Neural progenitor cell (in vitro differentiated cells): ENCODE measurements at regions not wholly inside any gene's neighbourhood (a gene's known extent, or its start where the extent isn't known, plus 50 kb on each side); places are given as distances from the start of the nearest gene placed in this dataset.
A peak's percentile ranks its signal among the peaks of the same experiment; 100 is the strongest.

Experiments
- DNase-seq: peaks from one replicate; pipeline ENCODE4 v3.0.0-alpha.2; 2016; ENCODE audit warnings: low spot score
- H2AFZ ChIP-seq: fragments of 200-600 bp; sonication (generic); replicated peaks from 2 replicates; pipeline ENCODE4 v1.6.1; 2016; ENCODE audit warnings: antibody characterized with exemption
- H3F3A ChIP-seq: fragments of 200-600 bp; sonication (generic); 2 replicates; pipeline ENCODE4 v1.6.1; 2016; ENCODE audit warnings: antibody characterized with exemption, low read depth
- H3K27ac ChIP-seq: fragments of 200-600 bp; sonication (generic); 2 replicates; pipeline ENCODE4 v1.5.1; 2016; ENCODE audit warnings: mild to moderate bottlenecking
- H3K27me3 ChIP-seq: fragments of 200-600 bp; sonication (generic); 2 replicates; pipeline ENCODE4 v1.6.1; 2016; ENCODE audit warnings: mild to moderate bottlenecking, moderate library complexity
- H3K36me3 ChIP-seq: fragments of 200-600 bp; sonication (generic); 2 replicates; pipeline ENCODE4 v1.5.1; 2016
- H3K4me1 ChIP-seq: fragments of 200-600 bp; sonication (generic); 2 replicates; pipeline ENCODE4 v1.6.1; 2016; ENCODE audit warnings: mixed run types
- H3K4me2 ChIP-seq: fragments of 200-600 bp; sonication (generic); 2 replicates; pipeline ENCODE4 v1.6.1; 2016
- H3K4me3 ChIP-seq: fragments of 200-600 bp; sonication (generic); 2 replicates; pipeline ENCODE4 v1.5.1; 2016
- H3K79me2 ChIP-seq: fragments of 200-600 bp; sonication (generic); 2 replicates; pipeline ENCODE4 v1.6.1; 2016; ENCODE audit warnings: low read depth
- H3K9ac ChIP-seq: fragments of 200-600 bp; sonication (generic); 2 replicates; pipeline ENCODE4 v1.6.1; 2016
- H3K9me3 ChIP-seq: fragments of 200-600 bp; sonication (generic); 2 replicates; pipeline ENCODE4 v1.5.1; 2016; ENCODE audit warnings: low read depth
- H4K20me1 ChIP-seq: fragments of 200-600 bp; sonication (generic); 2 replicates; pipeline ENCODE4 v1.6.1; 2016; ENCODE audit warnings: low read depth
- H3K27ac Mint-ChIP-seq: 3 replicates; pipeline ENCODE4 v1.8.0; 2021; ENCODE audit warnings: mixed read lengths
- H3K27me3 Mint-ChIP-seq: 2 replicates; pipeline ENCODE4 v1.8.0; 2022; ENCODE audit warnings: low read depth, mild to moderate bottlenecking, inconsistent platforms, moderate library complexity, mixed read lengths; ENCODE audit not compliant: insufficient read depth
- H3K36me3 Mint-ChIP-seq: 3 replicates; pipeline ENCODE4 v1.8.0; 2021; ENCODE audit warnings: mixed read lengths
- H3K4me1 Mint-ChIP-seq: 3 replicates; pipeline ENCODE4 v1.8.0; 2021; ENCODE audit warnings: mixed read lengths
- H3K4me3 Mint-ChIP-seq: 3 replicates; pipeline ENCODE4 v1.8.0; 2021; ENCODE audit warnings: mild to moderate bottlenecking, moderate library complexity, mixed read lengths
- H3K9me3 Mint-ChIP-seq: 3 replicates; pipeline ENCODE4 v1.8.0; 2020; ENCODE audit warnings: mixed read lengths
- EZH2 ChIP-seq: fragments of 200-600 bp; sonication (generic); IDR thresholded peaks from 2 replicates; pipeline ENCODE4 v1.6.1; 2017; ENCODE audit warnings: antibody characterized with exemption, mild to moderate bottlenecking, moderate library complexity
- EZH2phosphoT487 ChIP-seq: fragments of 200-600 bp; sonication (generic); IDR thresholded peaks from 2 replicates; pipeline ENCODE4 v1.6.1; 2017; ENCODE audit warnings: antibody characterized with exemption
- TF ChIP-seq, protein P1 (sequence below): fragments of 200-600 bp; sonication (generic); IDR thresholded peaks from 2 replicates; pipeline ENCODE4 v1.5.1; 2017; ENCODE audit warnings: antibody characterized with exemption, mild to moderate bottlenecking

DNA sequence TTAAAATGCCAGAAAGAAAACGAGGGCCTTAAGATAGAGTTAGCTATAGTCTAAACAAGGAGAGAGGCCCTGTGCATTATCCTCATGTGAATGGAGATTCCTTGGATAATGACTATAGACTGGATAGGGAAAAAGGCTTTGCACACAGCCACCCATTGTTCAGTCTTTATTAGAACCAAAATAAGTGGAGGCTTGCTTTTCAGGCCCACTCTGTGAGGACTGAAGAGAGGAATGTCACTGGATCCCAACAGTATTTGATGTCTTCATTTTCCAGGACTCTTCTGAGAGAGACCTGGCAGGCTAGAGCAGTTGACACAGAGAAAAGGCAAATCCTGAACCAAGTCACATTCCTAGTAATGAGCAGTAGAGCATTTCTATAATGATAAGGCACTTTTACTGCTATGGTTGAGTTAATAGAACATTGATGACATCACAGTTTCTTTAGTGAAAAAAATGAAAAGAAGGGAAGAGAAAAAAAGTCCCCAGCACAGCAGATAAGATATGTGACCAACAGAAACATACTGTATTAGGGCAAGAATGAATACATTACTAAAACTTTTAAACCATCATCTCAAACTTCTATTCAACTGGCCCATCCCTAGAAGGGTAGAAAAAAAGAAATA, 315.1 kb downstream of the EPHA7 start:
- H3K4me3 ChIP-seq, result no peak overlapping the region
- H3K79me2 ChIP-seq, result no peaks in the 10 kb centered on the region
- H3K27ac ChIP-seq, result peak overlapping the region; percentile 90
- peaks cover 22% of the 10 kb centered on the region for H3K4me1 Mint-ChIP-seq
- H3K36me3 ChIP-seq, result peaks cover 3% of the 10 kb centered on the region
- no peak overlapping the region for H3K4me3 Mint-ChIP-seq
- no peak overlapping the region for H3K9ac ChIP-seq
- TF ChIP-seq EZH2phosphoT487, result no peak
- TF ChIP-seq EZH2, result no peak
- TF ChIP-seq, protein P1, sequence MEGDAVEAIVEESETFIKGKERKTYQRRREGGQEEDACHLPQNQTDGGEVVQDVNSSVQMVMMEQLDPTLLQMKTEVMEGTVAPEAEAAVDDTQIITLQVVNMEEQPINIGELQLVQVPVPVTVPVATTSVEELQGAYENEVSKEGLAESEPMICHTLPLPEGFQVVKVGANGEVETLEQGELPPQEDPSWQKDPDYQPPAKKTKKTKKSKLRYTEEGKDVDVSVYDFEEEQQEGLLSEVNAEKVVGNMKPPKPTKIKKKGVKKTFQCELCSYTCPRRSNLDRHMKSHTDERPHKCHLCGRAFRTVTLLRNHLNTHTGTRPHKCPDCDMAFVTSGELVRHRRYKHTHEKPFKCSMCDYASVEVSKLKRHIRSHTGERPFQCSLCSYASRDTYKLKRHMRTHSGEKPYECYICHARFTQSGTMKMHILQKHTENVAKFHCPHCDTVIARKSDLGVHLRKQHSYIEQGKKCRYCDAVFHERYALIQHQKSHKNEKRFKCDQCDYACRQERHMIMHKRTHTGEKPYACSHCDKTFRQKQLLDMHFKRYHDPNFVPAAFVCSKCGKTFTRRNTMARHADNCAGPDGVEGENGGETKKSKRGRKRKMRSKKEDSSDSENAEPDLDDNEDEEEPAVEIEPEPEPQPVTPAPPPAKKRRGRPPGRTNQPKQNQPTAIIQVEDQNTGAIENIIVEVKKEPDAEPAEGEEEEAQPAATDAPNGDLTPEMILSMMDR, result no peak
- no peaks in the 10 kb centered on the region for H3K27me3 ChIP-seq
- H3K4me1 ChIP-seq, result peaks cover 28% of the 10 kb centered on the region
- peak; percentile 81 for DNase-seq
- H3K27me3 Mint-ChIP-seq, result peaks cover 8% of the 10 kb centered on the region
- peak overlapping the region; percentile 57 for H3K4me2 ChIP-seq
- no peak overlapping the region for H2AFZ ChIP-seq
- peaks cover 27% of the 10 kb centered on the region for H3F3A ChIP-seq
- H3K9me3 Mint-ChIP-seq, result peaks cover 7% of the 10 kb centered on the region
- H4K20me1 ChIP-seq, result no peaks in the 10 kb centered on the region
- no peaks in the 10 kb centered on the region for H3K36me3 Mint-ChIP-seq
- no peaks in the 10 kb centered on the region for H3K9me3 ChIP-seq
- H3K27ac Mint-ChIP-seq, result no peak overlapping the region

DNA sequence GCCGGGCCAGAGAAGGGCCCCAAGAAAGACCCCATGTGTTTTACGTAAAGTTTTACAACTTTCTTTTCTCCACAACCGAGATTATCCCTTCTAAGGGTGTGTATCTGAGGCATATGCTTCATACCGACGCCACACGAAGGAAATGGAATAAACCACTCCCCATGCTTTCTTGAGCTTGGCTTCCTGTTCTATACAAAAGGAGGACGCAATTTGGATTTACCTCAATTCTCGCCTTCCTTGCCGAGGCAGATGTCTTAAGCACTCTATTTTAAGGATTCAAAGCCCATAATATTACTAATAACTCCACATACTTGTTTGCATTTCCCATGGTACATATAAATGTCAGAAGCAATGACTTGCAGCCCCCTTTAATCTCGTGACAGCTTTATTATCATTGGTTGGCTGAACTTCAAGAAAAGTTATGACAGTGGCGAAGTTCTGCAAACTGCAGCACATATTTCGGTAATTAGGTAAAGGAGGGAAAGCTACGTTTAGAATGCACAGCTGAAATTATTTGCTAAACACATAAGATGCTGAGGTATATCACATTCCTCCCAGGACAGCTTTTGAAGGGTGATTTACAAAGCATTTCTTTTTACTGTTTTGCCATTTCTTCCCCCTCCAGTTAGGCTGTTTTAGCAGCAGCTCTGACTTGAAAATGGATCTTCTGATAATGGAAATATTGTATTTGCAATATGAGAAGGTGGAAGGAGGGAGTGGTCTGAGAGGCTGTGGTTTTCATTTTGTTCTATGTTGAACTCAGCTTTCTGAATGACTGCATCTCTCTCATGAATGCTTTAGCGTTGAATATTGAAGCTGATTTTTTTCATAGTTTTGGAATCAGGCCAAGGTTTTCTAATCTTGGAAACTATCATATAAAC, 330.5 kb downstream of the EPHA7 start:
- Histone ChIP-seq H3K4me1 (peaks cover 45% of the 10 kb centered on the region), H3K27me3 (no peaks in the 10 kb centered on the region), H3F3A (peaks cover 22% of the 10 kb centered on the region), H3K9ac (no peak overlapping the region), H2AFZ (peak overlapping the region; percentile 48), H3K27ac (peak overlapping the region; percentile 73), H3K9me3 (no peaks in the 10 kb centered on the region), H3K4me2 (no peak overlapping the region), H3K79me2 (no peaks in the 10 kb centered on the region), H3K4me3 (no peak overlapping the region), H4K20me1 (no peaks in the 10 kb centered on the region), H3K36me3 (no peaks in the 10 kb centered on the region)
- H3K4me1 Mint-ChIP-seq, result peaks cover 16% of the 10 kb centered on the region
- H3K4me3 Mint-ChIP-seq, result no peak overlapping the region
- TF ChIP-seq, protein P1, result no peak
- TF ChIP-seq EZH2, result no peak
- TF ChIP-seq EZH2phosphoT487, result no peak
- DNase-seq, result no peak
- H3K36me3 Mint-ChIP-seq, result no peaks in the 10 kb centered on the region
- H3K27ac Mint-ChIP-seq, result no peak overlapping the region
- H3K27me3 Mint-ChIP-seq, result no peaks in the 10 kb centered on the region
- no peaks in the 10 kb centered on the region for H3K9me3 Mint-ChIP-seq

GRCh38 chr6:93087606-93088005, 331.8 kb downstream of the EPHA7 start:
- Histone ChIP-seq H3F3A (peaks cover 22% of the 10 kb centered on the region), H3K27me3 (no peaks in the 10 kb centered on the region), H4K20me1 (no peaks in the 10 kb centered on the region), H3K36me3 (no peaks in the 10 kb centered on the region), H3K27ac (peak overlapping the region; percentile 73), H2AFZ (peak overlapping the region; percentile 45), H3K9ac (no peak overlapping the region), H3K79me2 (no peaks in the 10 kb centered on the region), H3K4me1 (peaks cover 56% of the 10 kb centered on the region), H3K4me3 (no peak overlapping the region), H3K9me3 (no peaks in the 10 kb centered on the region), H3K4me2 (no peak overlapping the region)
- Mint-ChIP-seq H3K36me3 (no peaks in the 10 kb centered on the region), H3K27ac (no peak overlapping the region), H3K27me3 (no peaks in the 10 kb centered on the region), H3K4me1 (peaks cover 20% of the 10 kb centered on the region), H3K4me3 (no peak overlapping the region), H3K9me3 (no peaks in the 10 kb centered on the region)
- no peak for TF ChIP-seq EZH2
- no peak for DNase-seq

DNA sequence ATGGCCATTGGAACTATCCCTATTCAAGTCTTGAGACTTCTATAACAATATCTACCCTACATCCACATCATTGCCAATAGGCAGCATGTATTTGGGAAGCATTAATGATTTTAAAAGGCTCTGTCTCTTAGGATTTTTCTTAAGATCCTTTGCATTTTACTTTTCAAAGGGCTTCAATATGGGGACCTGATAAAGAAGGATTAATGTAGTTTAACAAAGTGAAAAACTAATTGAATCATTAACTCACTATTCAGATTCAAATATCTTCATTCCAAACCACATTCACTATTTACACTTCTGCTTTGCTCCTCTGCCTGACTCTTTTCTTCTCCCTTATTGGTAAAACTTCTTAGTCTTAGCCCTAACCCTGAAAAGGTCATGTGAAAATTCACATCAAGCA, 333.0 kb downstream of the EPHA7 start:
- H3K27me3 Mint-ChIP-seq, result no peaks in the 10 kb centered on the region
- Histone ChIP-seq H3K4me1 (peaks cover 61% of the 10 kb centered on the region), H3K27ac (peak overlapping the region; percentile 73), H3K4me3 (peak overlapping the region; percentile 6), H2AFZ (peak overlapping the region; percentile 68), H3K36me3 (no peaks in the 10 kb centered on the region), H3F3A (peaks cover 22% of the 10 kb centered on the region), H3K79me2 (no peaks in the 10 kb centered on the region), H3K9ac (no peak overlapping the region), H3K9me3 (no peaks in the 10 kb centered on the region), H3K4me2 (peak overlapping the region; percentile 63), H3K27me3 (no peaks in the 10 kb centered on the region), H4K20me1 (no peaks in the 10 kb centered on the region)
- H3K27ac Mint-ChIP-seq, result no peak overlapping the region
- H3K4me1 Mint-ChIP-seq, result peaks cover 20% of the 10 kb centered on the region
- H3K9me3 Mint-ChIP-seq, result no peaks in the 10 kb centered on the region
- H3K36me3 Mint-ChIP-seq, result no peaks in the 10 kb centered on the region
- H3K4me3 Mint-ChIP-seq, result no peak overlapping the region
- no peak for TF ChIP-seq EZH2
- TF ChIP-seq EZH2phosphoT487, result no peak
- TF ChIP-seq, protein P1, result no peak
- DNase-seq, result no peak
